ENCODE measurements at regions not wholly inside any gene's neighbourhood (a gene's known extent, or its start where the extent isn't known, plus 50 kb on each side); places are given as distances from the start of the nearest gene placed in this dataset.
"Not testable (repeated sequence)": the region's sequence is repeated elsewhere in the genome, so short reads cannot be mapped to it uniquely, and the experiment has no call there.

DNA sequence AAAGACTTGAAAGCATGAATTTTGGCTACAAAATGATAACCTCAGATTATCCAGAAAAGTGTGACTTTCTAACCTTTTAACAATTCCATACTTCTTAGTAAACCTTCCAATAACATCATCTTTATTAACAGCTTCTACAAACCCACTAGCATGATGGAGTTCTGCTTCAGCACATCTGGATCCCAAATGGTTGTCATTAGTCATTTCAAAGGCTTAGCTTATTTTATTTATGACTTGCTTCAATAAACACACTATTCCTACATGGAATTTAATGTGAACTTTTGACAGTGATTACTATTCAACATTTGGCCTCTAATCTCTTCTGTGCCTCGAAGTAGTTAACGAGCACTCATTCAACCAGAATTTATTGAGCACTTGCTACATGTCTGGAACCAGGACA, 808.3 kb downstream of the TSN start:
- intact Hi-C loops (cut with micrococcal nuclease) = no loop called here

DNA sequence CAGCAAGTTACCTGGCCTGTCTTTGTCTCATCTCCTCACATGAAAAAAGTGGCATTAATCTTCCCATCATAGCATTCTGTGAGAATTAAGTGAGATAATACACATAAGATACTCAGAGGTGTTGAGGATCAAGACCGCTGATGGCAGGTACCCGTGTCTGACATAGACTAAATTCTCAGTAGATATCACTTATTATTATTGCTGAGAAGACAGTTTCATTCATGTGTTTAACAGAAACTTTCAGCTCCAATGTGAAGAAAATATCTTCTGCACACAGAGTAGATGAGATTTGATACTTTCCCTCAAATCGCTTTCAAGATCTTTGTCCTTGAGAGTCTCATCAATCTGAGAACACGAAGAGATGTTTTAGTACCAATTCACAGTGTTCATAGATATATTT, 809.4 kb downstream of the TSN start:
- no peaks in the 10 kb centered on the region for H3K9me3 Mint-ChIP-seq (ENCODE audit: unreplicated experiment)
- H3K27ac Mint-ChIP-seq (ENCODE audit: low read depth, unreplicated experiment) = no peak overlapping the region
- BruUV-seq (replicated peaks) = no TSS peak
- H3K4me1 Mint-ChIP-seq (ENCODE audit: insufficient read depth, unreplicated experiment) = no peaks in the 10 kb centered on the region
- H3K36me3 Mint-ChIP-seq (ENCODE audit: insufficient read depth, unreplicated experiment) = no peaks in the 10 kb centered on the region
- POLR2A ChIA-PET = no interaction called here
- H3K4me3 Mint-ChIP-seq (ENCODE audit: unreplicated experiment) = no peak overlapping the region
- CTCF ChIA-PET = interaction anchor here (0.6 kb wide), 1 partner anchor 667 kb away, joined by 3 read pairs; no protein-coding TSS in a partner anchor
- H3K27me3 Mint-ChIP-seq (ENCODE audit: insufficient read depth, unreplicated experiment) = no peaks in the 10 kb centered on the region
- TF ChIP-seq, protein P1, sequence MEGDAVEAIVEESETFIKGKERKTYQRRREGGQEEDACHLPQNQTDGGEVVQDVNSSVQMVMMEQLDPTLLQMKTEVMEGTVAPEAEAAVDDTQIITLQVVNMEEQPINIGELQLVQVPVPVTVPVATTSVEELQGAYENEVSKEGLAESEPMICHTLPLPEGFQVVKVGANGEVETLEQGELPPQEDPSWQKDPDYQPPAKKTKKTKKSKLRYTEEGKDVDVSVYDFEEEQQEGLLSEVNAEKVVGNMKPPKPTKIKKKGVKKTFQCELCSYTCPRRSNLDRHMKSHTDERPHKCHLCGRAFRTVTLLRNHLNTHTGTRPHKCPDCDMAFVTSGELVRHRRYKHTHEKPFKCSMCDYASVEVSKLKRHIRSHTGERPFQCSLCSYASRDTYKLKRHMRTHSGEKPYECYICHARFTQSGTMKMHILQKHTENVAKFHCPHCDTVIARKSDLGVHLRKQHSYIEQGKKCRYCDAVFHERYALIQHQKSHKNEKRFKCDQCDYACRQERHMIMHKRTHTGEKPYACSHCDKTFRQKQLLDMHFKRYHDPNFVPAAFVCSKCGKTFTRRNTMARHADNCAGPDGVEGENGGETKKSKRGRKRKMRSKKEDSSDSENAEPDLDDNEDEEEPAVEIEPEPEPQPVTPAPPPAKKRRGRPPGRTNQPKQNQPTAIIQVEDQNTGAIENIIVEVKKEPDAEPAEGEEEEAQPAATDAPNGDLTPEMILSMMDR (IDR thresholded peaks at IDR 0.05; ENCODE audit: unreplicated experiment) = no peak
- intact Hi-C loops (cut with micrococcal nuclease) = no loop called here
- DNase-seq (ENCODE audit: unreplicated experiment) = no peak

More for the DNA sequence above, 808.3 kb downstream of the TSN start:
- Mint-ChIP-seq H3K4me1 (ENCODE audit: insufficient read depth, unreplicated experiment) (no peaks in the 10 kb centered on the region), H3K27me3 (ENCODE audit: insufficient read depth, unreplicated experiment) (no peaks in the 10 kb centered on the region), H3K9me3 (ENCODE audit: unreplicated experiment) (no peaks in the 10 kb centered on the region), H3K4me3 (ENCODE audit: unreplicated experiment) (no peak overlapping the region), H3K27ac (ENCODE audit: low read depth, unreplicated experiment) (no peak overlapping the region), H3K36me3 (ENCODE audit: insufficient read depth, unreplicated experiment) (no peaks in the 10 kb centered on the region)
- TF ChIP-seq, protein P1 (IDR thresholded peaks at IDR 0.05; ENCODE audit: unreplicated experiment) = no peak
- BruUV-seq (replicated peaks) = no TSS peak
- no peak for DNase-seq (ENCODE audit: unreplicated experiment)
- ChIA-PET CTCF (no interaction called here), POLR2A (no interaction called here)

DNA sequence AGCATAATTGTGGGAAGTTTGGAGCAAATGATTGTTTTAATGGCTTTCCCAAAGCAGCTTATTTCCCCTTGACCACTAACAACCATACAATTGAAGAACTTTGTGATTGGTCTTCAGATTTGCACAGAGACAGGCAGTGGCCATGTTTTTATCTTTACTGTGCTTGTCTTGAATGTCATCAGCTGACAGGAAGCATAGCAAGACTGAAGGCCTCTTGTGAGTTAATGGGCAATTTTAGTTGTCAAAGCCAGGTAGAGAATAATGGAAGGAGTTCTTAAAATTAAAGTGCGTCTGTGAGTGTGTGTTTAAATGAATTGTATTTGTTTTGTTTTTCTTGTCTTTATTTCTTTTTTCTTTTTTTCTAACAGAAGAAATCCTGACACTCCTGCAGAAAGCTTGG, 809.9 kb downstream of the TSN start:
- H3K9me3 Mint-ChIP-seq (ENCODE audit: unreplicated experiment) = no peaks in the 10 kb centered on the region
- intact Hi-C loops (cut with micrococcal nuclease) = no loop called here
- no peak overlapping the region for H3K4me3 Mint-ChIP-seq (ENCODE audit: unreplicated experiment)
- ChIA-PET POLR2A (no interaction called here), CTCF (interaction anchor here (0.6 to 0.7 kb wide), 2 partner anchors 89 to 1419 kb away, joined by 3 to 4 read pairs; no protein-coding TSS in a partner anchor)
- H3K4me1 Mint-ChIP-seq (ENCODE audit: insufficient read depth, unreplicated experiment) = no peaks in the 10 kb centered on the region
- no TSS peak for BruUV-seq (replicated peaks)
- no peaks in the 10 kb centered on the region for H3K36me3 Mint-ChIP-seq (ENCODE audit: insufficient read depth, unreplicated experiment)
- H3K27ac Mint-ChIP-seq (ENCODE audit: low read depth, unreplicated experiment) = no peak overlapping the region
- no peaks in the 10 kb centered on the region for H3K27me3 Mint-ChIP-seq (ENCODE audit: insufficient read depth, unreplicated experiment)
- DNase-seq (ENCODE audit: unreplicated experiment) = no peak
- TF ChIP-seq, protein P1 (IDR thresholded peaks at IDR 0.05; ENCODE audit: unreplicated experiment) = no peak

DNA sequence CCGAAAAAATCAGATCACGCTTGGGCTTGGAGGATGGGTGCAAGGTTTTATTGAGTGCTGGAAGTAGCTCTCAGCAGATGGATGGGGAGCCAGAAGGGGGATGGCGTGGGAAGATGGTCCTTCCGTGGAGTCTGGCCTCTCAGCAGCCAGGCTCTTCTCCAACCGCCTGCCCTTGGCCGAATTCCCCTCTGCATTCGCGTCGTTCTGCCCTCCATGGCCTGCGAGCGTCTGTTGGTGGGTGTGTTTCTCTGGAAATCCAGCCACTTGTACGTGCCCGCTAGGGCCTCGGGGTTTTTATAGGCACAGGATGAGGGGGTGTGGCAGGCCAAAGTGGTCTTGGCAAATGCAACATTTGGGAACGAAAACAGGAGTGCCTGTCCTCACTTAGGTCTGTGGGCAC, 815.2 kb downstream of the TSN start:
- H3K4me3 Mint-ChIP-seq (ENCODE audit: unreplicated experiment) = no peak overlapping the region
- no peaks in the 10 kb centered on the region for H3K9me3 Mint-ChIP-seq (ENCODE audit: unreplicated experiment)
- POLR2A ChIA-PET = no interaction called here
- DNase-seq (ENCODE audit: unreplicated experiment) = no peak
- H3K27me3 Mint-ChIP-seq (ENCODE audit: insufficient read depth, unreplicated experiment) = no peaks in the 10 kb centered on the region
- TF ChIP-seq, protein P1 (IDR thresholded peaks at IDR 0.05; ENCODE audit: unreplicated experiment) = no peak
- H3K4me1 Mint-ChIP-seq (ENCODE audit: insufficient read depth, unreplicated experiment) = no peaks in the 10 kb centered on the region
- CTCF ChIA-PET = no interaction called here
- no peak overlapping the region for H3K27ac Mint-ChIP-seq (ENCODE audit: low read depth, unreplicated experiment)
- intact Hi-C loops (cut with micrococcal nuclease) = no loop called here
- no TSS peak for BruUV-seq (replicated peaks)
- H3K36me3 Mint-ChIP-seq (ENCODE audit: insufficient read depth, unreplicated experiment) = no peaks in the 10 kb centered on the region

DNA sequence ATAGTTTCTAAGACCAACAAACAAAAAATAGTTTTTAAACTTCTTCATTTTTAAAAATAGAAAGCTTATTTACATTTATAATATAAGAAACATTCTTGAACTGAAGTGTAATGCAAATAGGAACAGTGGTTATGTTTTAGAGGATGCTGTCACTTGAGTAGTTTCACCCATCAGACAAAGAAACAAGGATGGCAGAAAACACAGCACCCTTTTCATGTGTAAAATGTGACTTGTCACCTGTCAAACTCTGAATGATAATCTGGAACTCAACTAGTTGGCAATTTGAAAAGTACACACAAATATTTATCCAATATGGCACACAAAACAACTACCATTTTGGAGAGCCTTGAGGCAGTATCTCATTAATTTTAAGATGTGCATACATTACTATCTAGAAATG, 816.0 kb downstream of the TSN start:
- H3K27me3 Mint-ChIP-seq (ENCODE audit: insufficient read depth, unreplicated experiment); H3K4me1 Mint-ChIP-seq (ENCODE audit: insufficient read depth, unreplicated experiment); intact Hi-C loops (cut with micrococcal nuclease); H3K36me3 Mint-ChIP-seq (ENCODE audit: insufficient read depth, unreplicated experiment); DNase-seq (ENCODE audit: unreplicated experiment); H3K27ac Mint-ChIP-seq (ENCODE audit: low read depth, unreplicated experiment); H3K4me3 Mint-ChIP-seq (ENCODE audit: unreplicated experiment); H3K9me3 Mint-ChIP-seq (ENCODE audit: unreplicated experiment); CTCF ChIA-PET; BruUV-seq (replicated peaks): not testable (repeated sequence)
- POLR2A ChIA-PET = interaction anchor here (0.5 kb wide), 1 partner anchor 149 kb away, joined by 3 read pairs; no protein-coding TSS in a partner anchor
